ENCODE measurements at regions not wholly inside any gene's neighbourhood (a gene's known extent, or its start where the extent isn't known, plus 50 kb on each side); places are given as distances from the start of the nearest gene placed in this dataset.

GRCh38 chr20:21981597-21982344 is 276.3 kb downstream of the PAX1 start:
- H3K9me3 Mint-ChIP-seq (ENCODE audit: unreplicated experiment) = no peaks in the 10 kb centered on the region
- no peak overlapping the region for H3K4me3 Mint-ChIP-seq (ENCODE audit: unreplicated experiment)
- FAIRE-seq = no peak
- no peaks in the 10 kb centered on the region for H3K27me3 Mint-ChIP-seq (ENCODE audit: low read depth, unreplicated experiment)
- DNase-seq (ENCODE audit: low read depth) = peak; percentile 13
- no peaks in the 10 kb centered on the region for H3K36me3 ChIP-seq (ENCODE audit: insufficient read depth, low read length)
- H3K79me2 ChIP-seq (ENCODE audit: insufficient read depth, low read length) = no peaks in the 10 kb centered on the region
- H3K4me1 Mint-ChIP-seq (ENCODE audit: low read depth, unreplicated experiment) = peaks cover 27% of the 10 kb centered on the region
- H3K4me1 ChIP-seq (ENCODE audit: insufficient read depth, low read length) = peaks cover 12% of the 10 kb centered on the region
- H4K20me1 ChIP-seq (ENCODE audit: insufficient read depth, low read length) = no peaks in the 10 kb centered on the region
- H3K27me3 ChIP-seq (ENCODE audit: insufficient read depth, low read length) = no peaks in the 10 kb centered on the region
- H3K4me3 ChIP-seq (ENCODE audit: insufficient read depth, low read depth, low read length) = no peak overlapping the region
- no peaks in the 10 kb centered on the region for H3K36me3 Mint-ChIP-seq (ENCODE audit: low read depth, unreplicated experiment)
- H3K4me2 ChIP-seq (ENCODE audit: low read length) = peak overlapping the region; percentile 62
- H3K27ac ChIP-seq (ENCODE audit: low read depth, low read length) = peak overlapping the region; percentile 85
- peak overlapping the region; percentile 52 for H2AFZ ChIP-seq (ENCODE audit: low read depth, low read length)
- peak overlapping the region; percentile 75 for H3K27ac Mint-ChIP-seq (ENCODE audit: unreplicated experiment)
- peaks cover 6% of the 10 kb centered on the region for H3K9me3 ChIP-seq (ENCODE audit: insufficient read depth, low read depth, low read length)
- peak overlapping the region; percentile 67 for H3K9ac ChIP-seq (ENCODE audit: low read length)
- TF ChIP-seq, protein P1, sequence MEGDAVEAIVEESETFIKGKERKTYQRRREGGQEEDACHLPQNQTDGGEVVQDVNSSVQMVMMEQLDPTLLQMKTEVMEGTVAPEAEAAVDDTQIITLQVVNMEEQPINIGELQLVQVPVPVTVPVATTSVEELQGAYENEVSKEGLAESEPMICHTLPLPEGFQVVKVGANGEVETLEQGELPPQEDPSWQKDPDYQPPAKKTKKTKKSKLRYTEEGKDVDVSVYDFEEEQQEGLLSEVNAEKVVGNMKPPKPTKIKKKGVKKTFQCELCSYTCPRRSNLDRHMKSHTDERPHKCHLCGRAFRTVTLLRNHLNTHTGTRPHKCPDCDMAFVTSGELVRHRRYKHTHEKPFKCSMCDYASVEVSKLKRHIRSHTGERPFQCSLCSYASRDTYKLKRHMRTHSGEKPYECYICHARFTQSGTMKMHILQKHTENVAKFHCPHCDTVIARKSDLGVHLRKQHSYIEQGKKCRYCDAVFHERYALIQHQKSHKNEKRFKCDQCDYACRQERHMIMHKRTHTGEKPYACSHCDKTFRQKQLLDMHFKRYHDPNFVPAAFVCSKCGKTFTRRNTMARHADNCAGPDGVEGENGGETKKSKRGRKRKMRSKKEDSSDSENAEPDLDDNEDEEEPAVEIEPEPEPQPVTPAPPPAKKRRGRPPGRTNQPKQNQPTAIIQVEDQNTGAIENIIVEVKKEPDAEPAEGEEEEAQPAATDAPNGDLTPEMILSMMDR (IDR thresholded peaks at IDR 0.05; ENCODE audit: insufficient read depth, low read depth, low read length) = no peak
- no peak for TF ChIP-seq EZH2 (IDR thresholded peaks at IDR 0.05; ENCODE audit: insufficient read depth, low read length)

DNA sequence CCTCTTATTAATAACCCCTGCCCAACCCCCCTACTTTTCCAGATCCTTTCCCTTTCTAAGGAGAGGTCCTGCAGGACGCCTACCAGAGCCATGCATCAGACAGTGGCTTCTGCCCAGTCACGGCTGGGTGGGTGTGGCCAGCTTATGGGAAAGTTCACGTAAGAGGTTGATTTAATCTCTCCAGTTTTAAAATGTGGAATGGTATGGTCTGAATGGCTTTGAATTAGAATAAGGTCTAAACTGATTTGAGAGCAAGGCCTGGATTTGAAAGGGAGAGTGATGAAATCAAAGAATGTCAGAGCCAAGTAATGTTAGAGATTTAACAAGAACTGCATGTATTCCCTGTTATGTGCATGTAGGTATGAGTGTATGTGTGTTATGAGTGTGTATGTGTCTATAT is 275.7 kb downstream of the PAX1 start:
- H3K4me3 ChIP-seq (ENCODE audit: insufficient read depth, low read depth, low read length) = no peak overlapping the region
- H3K27me3 ChIP-seq (ENCODE audit: insufficient read depth, low read length) = no peaks in the 10 kb centered on the region
- H3K79me2 ChIP-seq (ENCODE audit: insufficient read depth, low read length) = no peaks in the 10 kb centered on the region
- no peak for FAIRE-seq
- Mint-ChIP-seq H3K27ac (ENCODE audit: unreplicated experiment) (peak overlapping the region; percentile 75), H3K36me3 (ENCODE audit: low read depth, unreplicated experiment) (no peaks in the 10 kb centered on the region), H3K4me3 (ENCODE audit: unreplicated experiment) (no peak overlapping the region), H3K9me3 (ENCODE audit: unreplicated experiment) (no peaks in the 10 kb centered on the region), H3K4me1 (ENCODE audit: low read depth, unreplicated experiment) (peaks cover 27% of the 10 kb centered on the region), H3K27me3 (ENCODE audit: low read depth, unreplicated experiment) (no peaks in the 10 kb centered on the region)
- peak overlapping the region; percentile 85 for H3K27ac ChIP-seq (ENCODE audit: low read depth, low read length)
- peaks cover 6% of the 10 kb centered on the region for H3K9me3 ChIP-seq (ENCODE audit: insufficient read depth, low read depth, low read length)
- peak overlapping the region; percentile 52 for H2AFZ ChIP-seq (ENCODE audit: low read depth, low read length)
- H3K36me3 ChIP-seq (ENCODE audit: insufficient read depth, low read length) = no peaks in the 10 kb centered on the region
- peak; percentile 2 for DNase-seq (ENCODE audit: low read depth)
- TF ChIP-seq, protein P1 (IDR thresholded peaks at IDR 0.05; ENCODE audit: insufficient read depth, low read depth, low read length) = no peak
- no peak for TF ChIP-seq EZH2 (IDR thresholded peaks at IDR 0.05; ENCODE audit: insufficient read depth, low read length)
- H3K4me1 ChIP-seq (ENCODE audit: insufficient read depth, low read length) = peaks cover 12% of the 10 kb centered on the region
- H3K4me2 ChIP-seq (ENCODE audit: low read length) = peak overlapping the region; percentile 62
- no peaks in the 10 kb centered on the region for H4K20me1 ChIP-seq (ENCODE audit: insufficient read depth, low read length)
- peak overlapping the region; percentile 67 for H3K9ac ChIP-seq (ENCODE audit: low read length)

DNA sequence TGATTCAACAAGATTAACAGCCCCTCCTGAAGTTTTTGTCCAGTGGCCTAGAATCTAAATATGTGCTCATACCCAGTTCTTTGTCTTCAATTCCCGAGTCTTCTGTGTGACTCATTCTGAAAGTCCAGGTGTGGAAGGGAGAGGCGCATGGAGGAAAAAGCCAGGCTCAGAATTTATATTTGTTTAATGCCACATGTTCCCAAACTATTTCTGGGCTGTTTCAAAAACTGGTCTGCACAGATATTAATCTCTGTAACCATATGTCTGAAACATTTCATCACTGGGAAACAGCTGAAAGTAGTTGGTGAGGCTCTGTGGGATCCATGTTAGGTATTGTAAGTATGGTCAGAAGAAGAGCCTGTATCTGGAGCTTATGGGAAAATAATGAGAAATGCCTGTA is 266.0 kb downstream of the PAX1 start:
- no peak overlapping the region for H3K27ac Mint-ChIP-seq (ENCODE audit: unreplicated experiment)
- FAIRE-seq (no peak), DNase-seq (ENCODE audit: low read depth) (no peak)
- no peak for TF ChIP-seq EZH2 (IDR thresholded peaks at IDR 0.05; ENCODE audit: insufficient read depth, low read length)
- TF ChIP-seq, protein P1 (IDR thresholded peaks at IDR 0.05; ENCODE audit: insufficient read depth, low read depth, low read length) = no peak
- no peaks in the 10 kb centered on the region for H3K79me2 ChIP-seq (ENCODE audit: insufficient read depth, low read length)
- H3K4me1 Mint-ChIP-seq (ENCODE audit: low read depth, unreplicated experiment) = no peaks in the 10 kb centered on the region
- no peaks in the 10 kb centered on the region for H3K9me3 ChIP-seq (ENCODE audit: insufficient read depth, low read depth, low read length)
- no peak overlapping the region for H3K4me3 ChIP-seq (ENCODE audit: insufficient read depth, low read depth, low read length)
- H4K20me1 ChIP-seq (ENCODE audit: insufficient read depth, low read length) = no peaks in the 10 kb centered on the region
- no peak overlapping the region for H3K9ac ChIP-seq (ENCODE audit: low read length)
- H3K27me3 ChIP-seq (ENCODE audit: insufficient read depth, low read length) = no peaks in the 10 kb centered on the region
- H3K36me3 Mint-ChIP-seq (ENCODE audit: low read depth, unreplicated experiment) = no peaks in the 10 kb centered on the region
- H3K4me1 ChIP-seq (ENCODE audit: insufficient read depth, low read length) = no peaks in the 10 kb centered on the region
- no peak overlapping the region for H3K4me3 Mint-ChIP-seq (ENCODE audit: unreplicated experiment)
- no peak overlapping the region for H3K4me2 ChIP-seq (ENCODE audit: low read length)
- H3K9me3 Mint-ChIP-seq (ENCODE audit: unreplicated experiment) = peaks cover 2% of the 10 kb centered on the region
- no peaks in the 10 kb centered on the region for H3K27me3 Mint-ChIP-seq (ENCODE audit: low read depth, unreplicated experiment)
- H2AFZ ChIP-seq (ENCODE audit: low read depth, low read length) = no peak overlapping the region
- H3K36me3 ChIP-seq (ENCODE audit: insufficient read depth, low read length) = no peaks in the 10 kb centered on the region
- H3K27ac ChIP-seq (ENCODE audit: low read depth, low read length) = no peak overlapping the region

Measured in astrocyte (in vitro differentiated cells and primary cell).